Psoas muscle (tissue), 7 donors: ENCODE measurements at regions not wholly inside any gene's neighbourhood (a gene's known extent, or its start where the extent isn't known, plus 50 kb on each side); places are given as distances from the start of the nearest gene placed in this dataset.

ENCODE experiments used
- ATAC-seq, 4 donors: fragments of 200-7000 bp; cut with Tn5 transposase; one replicate each; pipeline ENCODE4 v1.9.1; 2020; ENCODE audit warnings: moderate library complexity in 3 of 4, mild to moderate bottlenecking in 2 of 4
- DNase-seq, 2 donors: peaks; one replicate each; pipeline ENCODE4 v3.0.0-alpha.2; 2020
- H3K27ac ChIP-seq: fragments of 200-600 bp; one replicate; pipeline ENCODE4 v1.8.0; 2022
- H3K27me3 ChIP-seq, 3 donors: fragments of 200-600 bp in 1 of 3; one replicate each; pipeline versions ENCODE4 v1.6.1 to v1.8.0; 2013 to 2022; ENCODE audit warnings: low read length in 2 of 3, mild to moderate bottlenecking in 2 of 3, moderate library complexity in 1 of 3; ENCODE audit not compliant: insufficient read depth in 3 of 3
- H3K36me3 ChIP-seq, 2 donors: fragments of 200-600 bp in 1 of 2; one replicate each; pipeline versions ENCODE4 v1.6.1 to v1.8.0; 2013 to 2022; ENCODE audit warnings: low read depth in 1 of 2, mild to moderate bottlenecking in 1 of 2, moderate library complexity in 1 of 2; ENCODE audit not compliant: insufficient read depth in 1 of 2
- H3K4me1 ChIP-seq: fragments of 200-600 bp; one replicate; pipeline ENCODE4 v1.8.0; 2022
- H3K4me3 ChIP-seq: fragments of 200-600 bp; one replicate; pipeline ENCODE4 v1.8.0; 2022; ENCODE audit warnings: mild to moderate bottlenecking
- H3K9me3 ChIP-seq: fragments of 200-600 bp; one replicate; pipeline ENCODE4 v1.8.0; 2022
- WGBS, 3 donors: extraction: QIAGEN DNeasy Blood & Tissue Kit; methylation state at CpG; one replicate each; pipeline versions ENCODE4 v1.1.6 to v1.1.7; 2013; 5-methylcytosine and 5-hydroxymethylcytosine counted together
- intact Hi-C, 2 donors: fragments of 100-400 bp; cut with DNase I; formaldehyde crosslinking; loops; one replicate each; pipeline versions ENCODE4 v1.11.0 to v1.14.2; 2022
- TF ChIP-seq, protein P1 (sequence below): fragments of 200-600 bp; IDR thresholded peaks from one replicate; pipeline ENCODE4 v1.8.0; 2022; ENCODE audit warnings: antibody characterized with exemption
- donor health status: healthy with polysubstance abuse.
- donor health status: DM: no; HTN: no; CAD: no; lungs with moderate emphysema.
- donor health status: Bipolar disorder and iron deficiency.
- donor health status: healthy.
- donor health status: DM: yes; HTN: yes; CAD: no.
- donor health status: DM: no; HTN: no; CAD: no.
- donor health status: DM: yes; HTN: yes; CAD: no.

DNA sequence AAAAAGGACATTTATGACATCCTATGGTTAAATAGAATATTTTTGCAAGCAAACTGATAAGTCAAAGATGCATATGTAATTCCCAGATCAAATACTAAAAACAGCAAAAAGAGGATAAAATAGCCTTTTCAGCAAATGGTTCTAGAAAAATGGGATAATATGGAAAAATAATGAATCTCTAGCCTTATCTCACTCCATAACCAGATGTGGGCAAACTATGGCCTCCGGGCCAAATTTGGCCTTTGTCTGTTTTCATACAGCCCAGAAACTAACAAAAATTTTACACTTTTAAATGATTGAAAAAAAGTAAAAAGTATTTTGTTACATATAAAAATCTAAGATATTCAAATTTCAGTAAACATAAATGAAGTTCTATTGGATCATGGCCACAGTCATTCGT, 215.4 kb upstream of the PRSS1 start:
- ATAC-seq: no peak
- intact Hi-C loops: no loop called here
- no peak for DNase-seq

DNA sequence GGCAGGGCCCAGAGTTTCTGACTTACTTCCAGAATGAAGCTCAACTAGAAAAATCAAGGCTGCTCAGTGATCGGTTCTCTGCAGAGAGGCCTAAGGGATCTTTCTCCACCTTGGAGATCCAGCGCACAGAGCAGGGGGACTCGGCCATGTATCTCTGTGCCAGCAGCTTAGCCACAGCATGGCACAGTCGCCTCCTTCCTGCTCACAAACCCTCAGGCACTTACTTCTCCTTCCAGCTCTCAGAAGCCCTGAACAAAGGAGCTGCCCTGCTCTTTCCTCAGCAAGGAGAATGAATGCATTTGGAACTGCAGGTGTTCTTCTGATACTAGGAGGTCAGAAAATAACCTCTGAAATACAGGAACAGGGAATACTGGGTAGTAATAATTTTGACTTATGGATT, 219.7 kb upstream of the PRSS1 start:
- intact Hi-C loops: no loop called here
- no peak for ATAC-seq
- peaks cover 0 to 13% (median 2%) of the 10 kb centered on the region in 3 donors for H3K27me3 ChIP-seq
- TF ChIP-seq, protein P1, sequence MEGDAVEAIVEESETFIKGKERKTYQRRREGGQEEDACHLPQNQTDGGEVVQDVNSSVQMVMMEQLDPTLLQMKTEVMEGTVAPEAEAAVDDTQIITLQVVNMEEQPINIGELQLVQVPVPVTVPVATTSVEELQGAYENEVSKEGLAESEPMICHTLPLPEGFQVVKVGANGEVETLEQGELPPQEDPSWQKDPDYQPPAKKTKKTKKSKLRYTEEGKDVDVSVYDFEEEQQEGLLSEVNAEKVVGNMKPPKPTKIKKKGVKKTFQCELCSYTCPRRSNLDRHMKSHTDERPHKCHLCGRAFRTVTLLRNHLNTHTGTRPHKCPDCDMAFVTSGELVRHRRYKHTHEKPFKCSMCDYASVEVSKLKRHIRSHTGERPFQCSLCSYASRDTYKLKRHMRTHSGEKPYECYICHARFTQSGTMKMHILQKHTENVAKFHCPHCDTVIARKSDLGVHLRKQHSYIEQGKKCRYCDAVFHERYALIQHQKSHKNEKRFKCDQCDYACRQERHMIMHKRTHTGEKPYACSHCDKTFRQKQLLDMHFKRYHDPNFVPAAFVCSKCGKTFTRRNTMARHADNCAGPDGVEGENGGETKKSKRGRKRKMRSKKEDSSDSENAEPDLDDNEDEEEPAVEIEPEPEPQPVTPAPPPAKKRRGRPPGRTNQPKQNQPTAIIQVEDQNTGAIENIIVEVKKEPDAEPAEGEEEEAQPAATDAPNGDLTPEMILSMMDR: no peak
- H3K4me1 ChIP-seq: no peaks in the 10 kb centered on the region
- no peaks in the 10 kb centered on the region for H3K9me3 ChIP-seq
- no peaks in the 10 kb centered on the region for H3K36me3 ChIP-seq
- H3K4me3 ChIP-seq: no peak overlapping the region
- H3K27ac ChIP-seq: no peak overlapping the region
- WGBS, 3 donors: 83 to 87% (median 87%) methylated on average over 4 of the region's 4 CpGs
- no peak for DNase-seq

More for the DNA sequence above, 215.4 kb upstream of the PRSS1 start:
- Histone ChIP-seq H3K4me3 (no peak overlapping the region), H3K27ac (no peak overlapping the region), H3K4me1 (no peaks in the 10 kb centered on the region), H3K9me3 (no peaks in the 10 kb centered on the region), H3K36me3 (no peaks in the 10 kb centered on the region), H3K27me3 (peaks cover 0 to 3% (median 0%) of the 10 kb centered on the region in 3 donors)
- WGBS, 3 donors: 90% methylated on average over 2 of the region's 2 CpGs
- TF ChIP-seq, protein P1: no peak

DNA sequence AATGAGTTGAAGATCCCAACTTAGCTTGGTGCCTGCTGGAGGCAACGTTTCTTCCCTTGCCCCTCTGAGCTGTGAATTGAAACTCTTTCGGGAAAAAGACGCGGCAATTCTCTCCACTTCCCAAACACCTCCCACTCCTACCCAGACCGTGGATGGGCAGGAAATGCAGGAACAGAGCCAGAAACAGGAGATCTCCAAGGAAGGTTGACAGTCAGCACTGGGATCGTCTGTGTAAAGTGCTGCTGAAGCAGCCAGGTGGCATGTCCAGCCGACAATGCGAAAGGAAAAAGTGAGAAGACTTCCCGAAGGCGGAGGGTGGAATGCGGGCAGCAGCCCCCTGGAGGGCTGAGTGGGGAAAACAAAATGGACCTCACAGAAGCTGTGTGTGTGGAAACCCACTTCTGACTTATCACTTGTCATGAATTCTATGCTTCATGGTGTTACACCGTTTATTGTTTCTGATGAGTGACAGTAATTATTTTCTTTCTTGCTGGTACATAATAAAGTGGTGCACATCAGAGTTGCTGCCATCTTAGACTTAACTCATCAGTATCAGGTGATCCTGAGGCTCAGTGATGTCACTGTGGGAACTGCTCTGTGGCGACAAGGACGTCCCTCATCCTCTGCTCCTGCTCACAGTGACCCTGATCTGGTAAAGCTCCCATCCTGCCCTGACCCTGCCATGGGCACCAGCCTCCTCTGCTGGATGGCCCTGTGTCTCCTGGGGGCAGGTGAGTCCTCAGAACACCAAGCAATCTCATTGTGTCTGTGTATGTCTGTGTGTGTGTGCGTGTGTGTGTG, 220.5 kb upstream of the PRSS1 start:
- 46 to 49% (median 48%) methylated on average over 15 of the region's 15 CpGs for WGBS, 3 donors
- Histone ChIP-seq H3K9me3 (no peaks in the 10 kb centered on the region), H3K4me1 (no peaks in the 10 kb centered on the region), H3K27ac (no peak overlapping the region), H3K36me3 (no peaks in the 10 kb centered on the region), H3K27me3 (peaks cover 0 to 13% (median 2%) of the 10 kb centered on the region in 3 donors), H3K4me3 (no peak overlapping the region)
- TF ChIP-seq, protein P1: no peak
- ATAC-seq (no peak), DNase-seq (no peak)
- intact Hi-C loops: no loop called here

DNA sequence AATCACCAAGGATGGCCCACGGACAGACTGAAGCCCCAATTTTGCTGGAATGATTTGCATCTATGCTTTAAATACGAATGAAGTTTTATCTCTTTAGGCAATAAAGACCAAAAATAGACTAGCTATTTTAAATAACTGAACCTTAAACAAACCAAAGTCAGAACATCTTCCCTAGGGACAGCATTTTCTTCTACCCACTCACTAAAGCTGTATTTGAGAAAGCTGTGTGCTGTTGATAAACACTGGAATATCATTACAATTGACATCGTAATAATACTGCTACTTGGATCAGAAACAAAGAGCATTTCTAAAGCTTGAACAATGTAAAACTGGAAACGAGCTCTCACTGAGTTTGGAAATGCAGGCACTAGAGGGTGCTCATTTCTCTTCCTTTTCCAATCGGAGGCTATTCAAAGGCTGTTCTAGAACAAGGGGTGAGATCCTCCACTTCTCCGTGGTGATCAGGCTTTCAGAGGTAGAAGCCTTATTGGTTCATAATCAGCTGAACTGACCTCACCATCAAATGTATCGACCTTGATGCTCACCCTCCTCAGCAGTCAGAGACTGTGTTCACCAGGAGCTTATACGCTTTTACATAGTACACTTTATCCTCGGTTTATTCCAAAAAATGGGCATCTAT, 225.3 kb upstream of the PRSS1 start:
- Histone ChIP-seq H3K4me3 (no peak overlapping the region), H3K4me1 (no peaks in the 10 kb centered on the region), H3K27ac (no peak overlapping the region), H3K9me3 (no peaks in the 10 kb centered on the region), H3K36me3 (no peaks in the 10 kb centered on the region), H3K27me3 (peaks cover 0 to 9% (median 2%) of the 10 kb centered on the region in 3 donors)
- 52 to 58% (median 54%) methylated on average over 9 of the region's 9 CpGs for WGBS, 3 donors
- TF ChIP-seq, protein P1: no peak
- intact Hi-C loops: no loop called here
- DNase-seq: no peak
- ATAC-seq: no peak
